ENCODE measurements at regions not wholly inside any gene's neighbourhood (a gene's known extent, or its start where the extent isn't known, plus 50 kb on each side); places are given as distances from the start of the nearest gene placed in this dataset.

- DNase-seq: no peak
- no peaks in the 10 kb centered on the region for H3K4me1 Mint-ChIP-seq
- H3K4me3 ChIP-seq (ENCODE audit: low read depth, low read length): no peak overlapping the region
- ATAC-seq (ENCODE audit: low read depth in 2 of 2): no peak
- no peaks in the 10 kb centered on the region for H3K36me3 ChIP-seq (ENCODE audit: control insufficient read depth, insufficient read depth, low read length)
- no peak overlapping the region for H3K27ac ChIP-seq (ENCODE audit: insufficient read depth, low read length, poor library complexity, severe bottlenecking)
- H3K27me3 Mint-ChIP-seq: peaks cover 17% of the 10 kb centered on the region
- no peaks in the 10 kb centered on the region for H3K27me3 ChIP-seq (ENCODE audit: control insufficient read depth, insufficient read depth, low read length)
- H3K36me3 Mint-ChIP-seq: no peaks in the 10 kb centered on the region
- no peak overlapping the region for H3K27ac Mint-ChIP-seq
- H3K9me3 ChIP-seq (ENCODE audit: control insufficient read depth in 2 of 2, low read length in 2 of 2): no peaks in the 10 kb centered on the region
- H3K4me3 Mint-ChIP-seq: no peak overlapping the region
- H3K9me3 Mint-ChIP-seq: peaks cover 0 to 3% (median 0%) of the 10 kb centered on the region in 7 donors
- H3K4me1 ChIP-seq (ENCODE audit: control insufficient read depth, insufficient read depth, low read length, poor library complexity, severe bottlenecking): no peaks in the 10 kb centered on the region
Measured at GRCh38 chr1:207264663-207265252, 56.7 kb upstream of the CD55 start.

DNA sequence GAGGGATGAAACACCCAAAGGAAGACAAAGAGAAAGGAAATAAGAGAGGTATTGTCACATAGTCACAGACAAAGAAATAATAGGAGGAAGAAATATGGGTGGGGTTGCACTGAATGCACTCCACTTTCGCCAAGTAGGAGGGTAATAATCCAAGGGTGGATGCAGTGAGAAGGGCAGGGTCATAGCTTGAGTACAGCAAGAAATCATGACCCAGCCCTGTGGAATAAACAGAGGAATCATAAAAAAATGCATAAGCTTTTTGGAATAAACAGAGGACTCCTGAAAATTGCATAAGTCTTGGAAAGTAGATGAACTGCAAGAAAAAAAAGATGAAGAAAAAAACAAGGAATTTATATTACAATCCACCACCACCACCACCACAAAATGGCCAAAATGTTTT is 53.1 kb upstream of the CD55 start:
- no peaks in the 10 kb centered on the region for H3K4me1 ChIP-seq (ENCODE audit: control insufficient read depth, insufficient read depth, low read length, poor library complexity, severe bottlenecking)
- no peak for DNase-seq
- H3K27me3 Mint-ChIP-seq: peaks cover 19% of the 10 kb centered on the region
- no peaks in the 10 kb centered on the region for H3K9me3 ChIP-seq (ENCODE audit: control insufficient read depth in 2 of 2, low read length in 2 of 2)
- no peak overlapping the region for H3K4me3 ChIP-seq (ENCODE audit: low read depth, low read length)
- ATAC-seq (ENCODE audit: low read depth in 2 of 2): no peak
- no peak overlapping the region for H3K4me3 Mint-ChIP-seq
- no peaks in the 10 kb centered on the region for H3K27me3 ChIP-seq (ENCODE audit: control insufficient read depth, insufficient read depth, low read length)
- no peak overlapping the region for H3K27ac Mint-ChIP-seq
- H3K36me3 ChIP-seq (ENCODE audit: control insufficient read depth, insufficient read depth, low read length): no peaks in the 10 kb centered on the region
- H3K4me1 Mint-ChIP-seq: no peaks in the 10 kb centered on the region
- H3K36me3 Mint-ChIP-seq: no peaks in the 10 kb centered on the region
- no peak overlapping the region for H3K27ac ChIP-seq (ENCODE audit: insufficient read depth, low read length, poor library complexity, severe bottlenecking)
- H3K9me3 Mint-ChIP-seq: peaks cover 0 to 4% (median 2%) of the 10 kb centered on the region in 7 donors

GRCh38 chr1:207268753-207269511 is 52.5 kb upstream of the CD55 start:
- Histone ChIP-seq H3K36me3 (ENCODE audit: control insufficient read depth, insufficient read depth, low read length) (no peaks in the 10 kb centered on the region), H3K9me3 (ENCODE audit: control insufficient read depth in 2 of 2, low read length in 2 of 2) (no peaks in the 10 kb centered on the region), H3K27ac (ENCODE audit: insufficient read depth, low read length, poor library complexity, severe bottlenecking) (no peak overlapping the region), H3K27me3 (ENCODE audit: control insufficient read depth, insufficient read depth, low read length) (no peaks in the 10 kb centered on the region), H3K4me1 (ENCODE audit: control insufficient read depth, insufficient read depth, low read length, poor library complexity, severe bottlenecking) (no peaks in the 10 kb centered on the region), H3K4me3 (ENCODE audit: low read depth, low read length) (no peak overlapping the region)
- no peaks in the 10 kb centered on the region for H3K36me3 Mint-ChIP-seq
- no peaks in the 10 kb centered on the region for H3K4me1 Mint-ChIP-seq
- H3K9me3 Mint-ChIP-seq: peaks cover 0 to 6% (median 4%) of the 10 kb centered on the region in 7 donors
- no peak overlapping the region for H3K27ac Mint-ChIP-seq
- DNase-seq (no peak), ATAC-seq (ENCODE audit: low read depth in 2 of 2) (no peak)
- H3K27me3 Mint-ChIP-seq: peaks cover 25% of the 10 kb centered on the region
- H3K4me3 Mint-ChIP-seq: no peak overlapping the region
